HG03378 (cell line): ENCODE measurements at regions not wholly inside any gene's neighbourhood (a gene's known extent, or its start where the extent isn't known, plus 50 kb on each side); places are given as distances from the start of the nearest gene placed in this dataset.
"Not testable (repeated sequence)": the region's sequence is repeated elsewhere in the genome, so short reads cannot be mapped to it uniquely, and the experiment has no call there.

ENCODE experiments used
- ATAC-seq: cut with Tn5 transposase; IDR thresholded peaks from one replicate; pipeline ENCODE4 v1.9.1; 2021; ENCODE audit warnings: mild to moderate bottlenecking, moderate library complexity; ENCODE audit not compliant: unreplicated experiment

DNA sequence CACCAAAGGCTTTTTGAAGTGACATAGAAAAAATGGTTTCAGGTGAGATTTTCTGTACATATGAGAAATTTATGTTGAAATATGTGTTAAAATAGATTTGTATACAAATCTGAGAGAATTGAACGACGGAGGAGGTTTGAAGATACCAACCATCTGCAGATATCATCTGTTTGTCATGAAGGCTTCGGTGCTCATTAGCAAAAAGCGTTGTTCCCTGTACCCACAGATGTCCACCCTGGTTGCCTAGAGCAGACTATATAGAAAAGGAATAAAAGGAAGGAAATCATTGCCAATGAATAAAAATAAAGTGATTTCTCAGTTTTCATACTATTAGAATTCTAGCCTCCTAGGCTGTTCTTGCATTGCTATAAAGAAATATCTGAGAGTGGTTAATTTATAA lies 2262.8 kb upstream of the ACO1 start:
- no peak for ATAC-seq

DNA sequence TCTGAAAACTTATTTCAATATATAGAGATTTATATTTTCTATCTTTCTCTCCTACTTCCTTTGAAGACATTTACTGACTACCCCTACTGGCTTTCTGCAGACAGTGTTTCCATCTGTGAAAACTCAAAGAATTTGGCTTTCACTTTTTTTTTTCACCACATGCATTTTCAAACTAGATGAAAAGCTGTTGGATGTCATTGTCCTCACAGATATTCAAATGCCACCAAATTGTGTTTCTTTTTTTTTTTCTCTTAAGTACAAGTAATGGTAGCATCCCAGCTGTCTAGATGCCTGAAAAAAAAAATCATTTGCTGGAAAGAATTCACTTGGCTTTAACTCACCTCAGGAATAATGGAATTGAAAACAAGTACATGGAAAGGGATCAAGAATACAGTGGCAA lies 2258.6 kb upstream of the ACO1 start:
- no peak for ATAC-seq

DNA sequence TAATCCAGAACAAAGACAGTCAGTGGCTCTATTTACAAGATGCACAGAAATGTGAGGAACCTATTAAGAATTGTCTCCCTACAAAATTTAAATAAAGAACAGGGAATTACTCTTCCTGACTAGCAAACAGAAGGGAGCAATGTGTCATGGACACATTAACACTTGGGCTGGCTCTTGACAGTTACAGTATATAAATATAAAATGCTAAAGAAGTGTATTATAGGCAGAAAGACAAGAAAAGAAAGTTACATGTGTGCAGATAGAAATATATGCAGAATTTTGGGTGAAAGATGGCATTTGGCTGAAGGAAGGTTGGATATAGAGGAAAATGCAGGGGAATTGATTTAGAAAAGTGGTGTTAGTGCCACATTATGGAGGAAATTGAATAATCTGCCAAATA lies 2257.1 kb upstream of the ACO1 start:
- no peak for ATAC-seq

DNA sequence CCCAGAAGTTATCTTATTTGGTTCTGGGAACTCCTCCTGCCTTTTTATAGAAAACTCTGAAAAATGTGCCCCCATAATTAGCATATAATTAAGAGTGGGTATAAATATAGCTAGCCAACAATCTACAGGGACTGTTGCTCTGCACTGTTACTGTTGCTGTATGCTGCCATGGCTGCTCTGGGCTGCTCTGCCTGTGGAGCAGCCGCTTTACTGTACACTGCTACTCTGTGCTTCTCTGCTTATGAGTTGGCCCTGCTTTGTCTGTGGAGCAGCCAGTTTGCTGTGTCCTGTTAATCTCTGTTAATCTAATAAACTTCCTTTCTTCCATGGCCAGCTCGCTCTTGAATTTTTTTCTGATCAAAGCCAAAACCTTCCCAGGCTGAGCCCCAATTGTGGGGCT lies 2244.0 kb upstream of the ACO1 start:
- no peak for ATAC-seq

DNA sequence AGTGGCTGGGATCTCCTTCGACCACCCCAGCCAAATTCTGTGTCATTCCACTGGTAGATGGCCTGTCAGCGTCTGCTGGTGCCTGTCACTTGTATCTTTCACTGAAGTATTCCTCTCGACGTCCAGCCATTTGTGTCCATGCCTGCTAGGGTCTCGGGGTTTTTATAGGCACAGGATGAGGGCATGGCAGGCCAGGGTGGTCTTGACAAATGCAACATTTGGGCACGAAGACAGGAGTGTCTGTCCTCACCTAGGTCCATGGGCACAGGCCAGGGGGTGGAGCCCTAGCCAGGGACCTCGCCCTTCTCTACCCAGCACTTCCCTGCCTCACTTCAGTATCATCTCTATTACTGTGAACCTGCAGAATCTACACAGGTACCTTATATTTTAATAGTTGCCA lies 2223.9 kb upstream of the ACO1 start:
- no peak for ATAC-seq

DNA sequence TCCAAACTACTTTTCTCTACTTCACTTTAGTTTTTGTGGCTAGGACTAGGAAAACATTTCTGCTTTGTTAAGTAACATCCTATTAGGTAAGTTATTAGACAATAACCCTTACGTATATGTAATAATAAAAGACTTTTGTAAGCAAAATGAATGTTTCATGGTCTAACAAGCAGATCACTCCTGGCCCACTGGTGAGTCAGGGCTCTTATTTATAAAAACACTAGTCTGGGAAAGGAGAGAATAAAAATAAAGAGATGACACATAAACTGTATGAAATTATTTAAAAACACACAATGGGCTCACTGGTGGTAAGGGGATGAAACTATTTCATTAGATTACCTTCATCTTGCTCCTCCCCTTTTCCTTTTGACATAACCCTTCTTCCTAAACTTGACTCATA lies 2212.2 kb upstream of the ACO1 start:
- no peak for ATAC-seq

DNA sequence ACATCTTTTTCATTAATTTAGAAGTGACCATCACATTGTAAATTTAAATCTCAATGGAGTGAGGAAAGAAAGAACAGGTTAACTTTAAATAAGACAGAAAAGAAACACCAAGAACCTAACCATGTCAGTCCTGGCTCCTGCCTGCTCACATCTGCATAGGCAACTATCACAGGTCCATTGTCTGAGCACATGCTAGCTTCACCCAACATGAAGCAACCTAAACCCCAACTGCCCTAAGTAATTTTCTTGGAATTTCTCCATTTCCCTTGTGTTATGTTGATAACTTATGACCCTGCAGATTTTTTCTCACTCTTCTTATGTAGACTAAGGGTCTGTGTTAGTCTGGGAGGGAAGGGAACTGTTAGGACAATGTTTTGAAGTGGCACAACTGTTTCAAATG lies 2205.8 kb upstream of the ACO1 start:
- no peak for ATAC-seq

DNA sequence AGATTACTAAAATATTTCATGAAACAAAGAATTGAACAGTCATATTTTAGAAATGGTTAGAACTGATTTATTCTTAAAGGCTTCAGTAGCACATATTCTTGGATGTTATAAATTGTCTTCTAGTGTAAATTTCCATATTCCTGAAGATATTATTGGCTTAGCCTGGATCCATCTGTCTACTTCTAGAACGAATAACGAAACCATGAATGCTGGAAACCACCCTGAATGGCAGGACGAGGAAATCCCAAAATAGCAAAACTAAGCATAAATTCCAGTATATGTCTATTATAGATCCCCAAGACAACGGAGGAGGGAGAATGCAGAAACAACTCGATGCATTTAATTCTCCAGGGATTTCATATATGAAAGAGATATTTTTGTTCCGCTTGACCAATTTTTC lies 2191.0 kb upstream of the ACO1 start:
- no peak for ATAC-seq

DNA sequence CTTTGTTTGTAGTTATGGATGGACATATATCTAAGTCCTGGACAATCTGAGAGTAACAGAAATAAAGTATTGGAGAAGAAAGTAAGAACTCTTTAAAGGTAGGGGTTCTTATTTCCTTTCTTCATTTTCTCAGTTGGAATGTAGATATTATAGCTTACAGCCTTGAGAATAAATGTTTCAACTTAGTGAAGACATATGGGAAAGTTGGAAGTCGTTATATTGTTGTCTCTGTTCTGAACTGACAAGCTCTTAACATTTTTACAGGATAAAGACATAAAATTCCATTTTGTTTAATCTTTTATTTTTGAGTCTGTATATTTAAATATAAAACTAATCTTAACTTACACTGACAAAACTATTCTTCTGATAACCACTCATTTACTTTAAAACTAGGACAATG lies 2187.5 kb upstream of the ACO1 start:
- no peak for ATAC-seq

DNA sequence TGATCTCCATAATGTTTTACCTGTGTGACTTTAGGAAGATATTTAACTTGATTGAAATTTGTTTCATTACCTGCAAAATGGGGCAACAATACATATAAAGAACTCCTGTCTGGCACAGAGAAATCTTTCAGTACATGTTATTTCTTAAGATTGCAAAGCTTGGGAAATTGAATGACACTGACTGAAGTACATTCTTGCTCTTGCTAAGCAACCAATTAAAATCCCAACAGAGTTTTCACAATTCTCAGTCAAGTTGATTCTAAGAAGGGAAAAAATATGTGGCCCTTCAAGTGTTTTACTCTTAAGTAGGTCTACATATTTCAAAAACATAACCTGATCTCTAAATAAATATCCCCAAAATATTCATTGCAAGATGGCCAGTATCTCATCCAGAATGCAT lies 2187.0 kb upstream of the ACO1 start:
- no peak for ATAC-seq

DNA sequence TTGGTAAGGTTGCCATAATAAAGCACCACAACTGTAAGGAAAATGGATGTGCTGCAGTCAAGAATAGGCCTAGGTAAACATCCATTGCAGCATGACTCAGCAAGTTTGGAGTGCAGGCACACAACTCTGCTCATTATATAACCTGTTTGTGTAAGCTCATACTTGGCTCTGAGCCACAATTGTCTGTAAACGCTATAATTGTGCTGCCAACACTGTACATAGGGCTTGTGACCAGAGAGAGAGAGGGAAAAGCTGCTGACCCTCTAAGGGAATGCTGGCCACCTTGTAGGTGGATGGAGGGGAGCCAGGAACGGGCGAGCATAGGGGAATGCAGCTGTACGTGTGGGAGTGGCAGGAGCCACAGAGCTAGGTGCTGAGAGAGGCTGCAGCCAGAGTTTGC lies 2186.5 kb upstream of the ACO1 start:
- no peak for ATAC-seq

DNA sequence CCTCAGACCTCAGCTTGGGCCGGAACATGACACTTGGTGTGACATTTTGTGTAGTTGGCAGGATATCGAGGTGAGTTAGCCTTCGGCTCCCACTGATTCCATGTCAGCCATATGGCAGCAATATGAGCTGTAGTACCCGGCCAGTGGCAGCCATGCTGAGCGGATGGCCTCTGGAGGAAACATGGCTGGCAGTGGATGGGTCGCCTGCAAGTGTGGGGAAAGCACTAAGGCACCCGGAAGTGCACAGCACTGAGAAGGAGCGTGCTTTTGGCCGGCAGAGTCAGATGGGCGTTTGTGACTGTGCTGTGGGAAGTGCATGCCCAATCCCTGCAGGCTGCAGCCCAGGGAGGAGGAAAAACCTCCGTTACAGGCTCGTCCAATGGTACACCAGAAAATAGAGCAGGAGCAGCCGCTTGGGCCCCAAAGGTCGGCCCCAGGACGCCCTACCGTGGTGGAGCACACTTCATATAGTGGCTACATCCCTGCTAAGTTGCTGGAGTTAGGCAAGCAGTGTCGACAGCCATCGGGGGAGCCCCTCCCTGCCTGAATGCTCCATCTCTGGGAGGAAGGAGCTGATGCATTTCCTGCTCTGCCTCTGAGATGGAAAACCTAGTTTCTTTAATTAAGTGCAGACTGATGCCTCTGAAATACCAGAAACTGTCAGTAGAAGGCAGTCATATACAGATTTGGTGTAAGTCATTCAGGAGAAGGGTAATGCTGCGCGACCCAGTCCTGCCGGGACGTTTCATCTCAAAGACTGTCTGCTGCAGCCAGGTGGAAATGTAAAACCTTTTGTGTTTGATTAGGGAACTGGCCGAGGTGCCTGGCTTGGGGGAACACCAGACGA lies 2185.8 kb upstream of the ACO1 start:
- ATAC-seq = no peak

DNA sequence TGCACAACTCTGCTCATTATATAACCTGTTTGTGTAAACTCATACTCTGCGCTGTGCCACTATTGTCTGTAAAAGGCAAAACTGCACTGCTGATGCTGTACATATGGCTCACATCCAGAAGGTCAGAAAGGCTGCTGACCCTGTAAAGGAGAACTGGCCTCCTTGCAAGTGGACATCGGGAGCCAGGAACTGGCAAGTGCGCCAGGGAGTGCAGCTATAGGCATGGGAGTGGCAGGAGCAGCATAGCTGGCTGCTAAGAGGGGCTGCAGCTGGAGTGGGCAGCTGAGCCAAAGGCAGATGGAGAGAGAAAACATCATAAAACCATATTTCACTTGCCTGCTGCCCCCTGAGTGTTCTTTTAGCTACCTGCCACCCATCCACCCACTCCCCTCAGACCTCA lies 2183.4 kb upstream of the ACO1 start:
- ATAC-seq = no peak

DNA sequence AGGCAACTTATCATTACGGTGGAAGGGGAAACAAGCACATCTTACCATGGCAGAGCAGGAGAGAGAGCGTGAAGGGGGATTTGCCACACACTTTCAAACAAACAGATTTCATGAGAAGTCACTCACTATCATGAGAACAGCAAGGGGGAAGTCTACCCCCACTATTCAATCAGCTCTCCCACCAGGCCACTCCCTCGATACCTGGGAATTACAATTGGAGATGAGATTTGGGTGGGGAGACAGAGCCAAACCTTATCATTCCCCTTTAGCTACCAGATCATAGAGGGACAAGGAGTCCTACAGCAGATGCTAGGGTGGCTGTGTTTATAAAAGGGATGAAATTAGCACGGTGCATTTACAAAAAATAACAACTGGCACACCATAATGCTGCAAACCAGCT lies 2149.4 kb upstream of the ACO1 start:
- ATAC-seq = no peak

DNA sequence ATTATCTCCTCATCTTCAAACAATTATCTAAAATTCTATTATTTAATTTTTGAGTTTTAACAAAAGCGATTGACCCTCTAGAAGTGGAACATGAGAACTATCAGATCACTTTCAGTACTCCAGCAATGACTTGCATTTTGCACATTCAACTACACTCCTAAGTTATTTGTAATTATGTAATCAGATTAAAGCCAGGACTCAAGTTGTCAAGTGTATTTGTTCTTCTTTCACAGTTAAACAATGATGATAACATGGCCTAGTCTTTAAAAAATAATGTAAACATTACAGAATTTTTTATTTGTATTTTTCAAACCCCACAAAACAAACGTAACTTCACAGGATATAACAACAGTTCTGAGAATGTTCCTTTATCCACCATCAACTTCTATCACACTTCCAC lies 2148.9 kb upstream of the ACO1 start:
- no peak for ATAC-seq

DNA sequence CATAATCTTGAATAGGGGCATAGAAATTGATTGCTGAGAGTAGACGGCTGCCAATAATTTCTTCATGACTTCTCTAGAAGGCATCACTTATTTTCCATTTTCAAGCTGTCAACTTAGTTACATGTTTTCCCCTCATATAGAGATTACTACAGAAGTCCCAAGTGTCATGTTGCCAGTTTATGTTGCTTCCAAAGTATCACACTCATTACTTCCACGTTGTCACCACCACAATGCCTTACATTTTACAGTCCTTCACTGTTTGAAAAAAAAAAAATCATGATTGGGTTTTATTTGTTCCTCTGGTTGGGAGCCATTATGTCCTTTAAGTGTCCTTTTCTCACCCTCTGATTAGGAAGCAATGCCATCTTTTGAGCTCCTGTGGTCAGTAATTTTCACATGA lies 2144.6 kb upstream of the ACO1 start:
- ATAC-seq = no peak

DNA sequence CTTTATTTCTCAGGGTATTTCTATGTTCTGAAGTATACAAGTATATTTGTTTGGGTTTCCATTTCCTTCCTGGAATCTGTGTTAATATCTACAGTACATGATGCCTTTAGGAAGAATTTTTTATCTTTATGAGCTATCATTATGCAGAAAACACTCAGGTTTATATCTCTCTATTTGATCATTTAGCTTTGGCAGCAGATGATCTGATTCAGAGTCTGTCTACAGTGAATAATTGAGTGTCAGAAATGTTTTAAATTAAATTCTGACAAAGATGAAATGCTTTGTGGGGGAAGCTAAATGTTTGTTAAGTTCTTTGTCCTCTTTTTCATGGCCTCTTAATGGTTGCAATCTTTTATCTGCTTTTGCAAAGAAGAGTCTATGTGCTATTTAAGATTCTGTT lies 2141.0 kb upstream of the ACO1 start:
- no peak for ATAC-seq

DNA sequence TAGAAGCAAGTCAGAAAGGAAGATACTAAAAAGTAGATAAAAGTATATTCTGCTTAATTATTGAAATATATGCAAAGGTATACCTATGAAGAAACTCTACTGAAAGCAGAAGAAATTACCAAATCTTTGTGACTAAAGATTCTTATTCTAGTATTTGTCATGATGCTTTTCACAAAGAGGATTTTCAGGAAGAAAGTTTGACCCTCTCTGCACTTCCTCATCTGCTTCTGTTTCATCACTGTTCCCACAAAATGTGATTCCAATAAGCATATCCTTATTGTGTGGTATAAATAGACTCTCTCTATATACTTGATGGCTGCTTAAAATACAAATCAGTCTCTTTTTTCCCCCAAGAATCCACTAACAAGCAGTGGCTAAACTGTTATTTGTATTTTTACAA lies 2139.6 kb upstream of the ACO1 start:
- no peak for ATAC-seq

DNA sequence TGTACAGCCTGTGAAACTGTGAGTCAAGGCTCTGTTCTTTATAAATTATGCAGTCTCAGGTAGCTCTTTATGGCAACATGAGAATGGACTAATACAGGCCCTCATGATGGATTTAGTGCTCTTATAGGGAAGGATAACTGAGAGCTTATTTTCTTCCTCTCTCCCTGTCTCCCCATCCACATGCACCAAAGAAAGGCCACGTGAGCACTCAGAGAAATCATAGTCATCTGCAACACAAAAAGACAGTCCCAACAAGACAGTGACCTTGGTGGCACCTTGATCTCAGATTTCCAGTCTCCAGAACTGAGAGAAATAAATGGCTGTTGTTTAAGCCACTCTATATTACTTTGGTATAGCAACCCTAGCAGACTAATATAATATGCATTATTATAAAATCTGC lies 2133.6 kb upstream of the ACO1 start:
- ATAC-seq = no peak

DNA sequence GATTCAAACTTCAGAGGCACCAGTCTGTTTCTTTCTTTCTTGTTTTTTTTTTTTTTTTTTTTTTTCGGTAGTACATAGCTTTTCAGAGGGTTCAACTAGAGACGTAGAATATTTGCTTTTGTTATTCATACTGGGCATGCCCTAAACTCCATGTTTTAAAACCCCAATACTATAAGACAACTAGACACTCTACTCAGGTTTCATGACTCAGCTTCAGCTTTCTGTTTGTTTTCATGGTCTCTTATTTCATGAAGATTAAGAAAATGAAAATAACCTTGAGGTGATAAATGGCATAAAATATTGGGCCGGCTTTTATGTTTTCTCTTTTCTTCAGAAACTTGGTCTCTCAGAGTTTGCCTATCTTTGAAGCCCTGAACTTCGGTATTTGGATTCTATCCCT lies 2126.3 kb upstream of the ACO1 start:
- ATAC-seq = no peak

DNA sequence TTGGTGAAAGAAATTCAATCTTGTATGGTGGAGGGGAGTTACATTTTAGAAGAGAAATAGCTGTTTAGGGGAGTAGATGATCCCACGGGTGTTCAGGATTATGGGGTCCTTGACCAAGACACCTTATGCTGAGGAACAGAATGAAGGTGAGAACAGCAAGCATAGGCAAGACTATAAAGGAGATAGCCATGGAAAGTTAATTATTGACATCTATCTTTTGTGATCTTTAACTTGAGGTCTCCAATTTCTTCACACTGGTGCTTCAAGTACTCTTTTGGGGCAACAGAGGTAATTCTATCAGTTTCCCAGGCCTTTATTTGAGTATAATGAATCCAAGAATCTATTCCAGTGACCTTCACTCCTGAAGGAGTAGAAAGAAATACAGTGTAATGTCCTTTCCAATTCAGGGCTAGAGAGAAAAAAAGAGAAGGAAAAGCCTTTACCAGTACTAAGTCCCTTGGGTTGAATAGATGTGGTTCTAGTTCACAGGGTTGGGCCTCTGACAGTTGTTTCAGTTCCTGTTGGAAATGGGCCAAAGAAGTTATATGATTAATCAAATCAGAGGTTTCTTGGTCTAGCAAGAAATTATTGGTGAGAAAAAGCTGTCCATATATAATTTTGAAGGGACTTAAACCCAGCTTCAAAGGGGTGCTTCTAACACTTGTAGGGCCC lies 2104.1 kb upstream of the ACO1 start:
- no peak for ATAC-seq

DNA sequence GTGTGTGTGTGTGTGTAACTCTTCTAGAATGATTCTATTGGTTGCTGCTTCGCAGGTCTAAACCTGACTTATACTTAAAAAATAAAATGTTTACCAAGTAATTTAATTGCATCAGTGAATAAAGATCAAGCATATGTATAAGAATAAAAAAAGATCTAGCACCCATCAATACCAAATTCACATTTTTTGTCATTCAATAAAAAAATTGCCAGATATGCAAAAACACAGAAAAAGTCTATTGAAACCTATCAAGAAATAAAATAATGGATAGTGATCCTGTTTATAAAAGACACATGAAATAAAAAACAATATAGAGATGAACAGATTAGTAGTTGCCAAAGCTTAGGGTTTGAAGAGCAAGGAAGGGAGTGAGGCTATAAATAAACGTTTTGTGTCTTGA lies 2095.0 kb upstream of the ACO1 start:
- ATAC-seq = no peak

DNA sequence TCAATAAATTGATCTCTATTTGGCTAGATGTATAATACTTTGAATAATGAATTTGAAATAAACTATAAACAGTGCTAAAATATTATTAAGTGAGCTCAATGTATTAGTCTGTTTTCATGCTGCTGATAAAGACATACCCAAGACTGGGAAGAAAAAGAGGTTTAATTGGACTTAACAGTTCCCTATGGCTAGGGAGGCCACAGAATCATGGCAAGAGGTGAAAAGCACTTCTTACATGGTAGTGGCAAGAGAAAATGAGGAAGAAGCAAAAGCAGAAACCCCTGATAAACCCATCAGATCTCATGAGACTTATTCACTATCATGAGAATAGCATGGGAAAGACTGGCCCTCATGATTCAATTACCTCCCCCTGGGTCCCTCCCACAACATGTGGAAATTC lies 2092.4 kb upstream of the ACO1 start:
- not testable (repeated sequence) for ATAC-seq
